Mucosa of descending colon (tissue), 3 donors: ENCODE measurements at regions not wholly inside any gene's neighbourhood (a gene's known extent, or its start where the extent isn't known, plus 50 kb on each side); places are given as distances from the start of the nearest gene placed in this dataset.

ENCODE experiments used
- ATAC-seq: fragments of 200-7000 bp; cut with Tn5 transposase; one replicate; pipeline ENCODE4 v1.9.1; 2020; ENCODE audit warnings: mild to moderate bottlenecking, moderate library complexity
- DNase-seq, 3 donors: peaks; one replicate each; pipeline ENCODE4 v3.0.0-alpha.2; 2020
- H3K36me3 ChIP-seq: fragments of 200-600 bp; one replicate; pipeline ENCODE4 v1.8.0; 2021; ENCODE audit warnings: low read depth, mild to moderate bottlenecking
- H3K4me1 ChIP-seq: fragments of 200-600 bp; one replicate; pipeline ENCODE4 v1.8.0; 2021; ENCODE audit warnings: low read depth, mild to moderate bottlenecking
- H3K4me3 ChIP-seq: fragments of 200-600 bp; one replicate; pipeline ENCODE4 v1.8.0; 2021; ENCODE audit warnings: mild to moderate bottlenecking
- H3K9me3 ChIP-seq: fragments of 200-600 bp; one replicate; pipeline ENCODE4 v1.8.0; 2021; ENCODE audit warnings: mild to moderate bottlenecking
- intact Hi-C, 2 donors: fragments of 100-400 bp; cut with DNase I in 1 of 2; cut with micrococcal nuclease in 1 of 2; formaldehyde crosslinking; loops; one replicate each; pipeline versions ENCODE4 v1.11.0 to v1.11.1; 2022; cut with DNase I, micrococcal nuclease
- TF ChIP-seq, protein P1 (sequence below): fragments of 200-600 bp; IDR thresholded peaks from one replicate; pipeline ENCODE4 v1.8.0; 2022; ENCODE audit warnings: antibody characterized with exemption, mild to moderate bottlenecking
- donor health status: DM: no; HTN: no; CAD: no; lungs with moderate emphysema.
- donor health status: DM: no; HTN: no; CAD: no.
- donor health status: DM: no; HTN: yes; CAD: no.

DNA sequence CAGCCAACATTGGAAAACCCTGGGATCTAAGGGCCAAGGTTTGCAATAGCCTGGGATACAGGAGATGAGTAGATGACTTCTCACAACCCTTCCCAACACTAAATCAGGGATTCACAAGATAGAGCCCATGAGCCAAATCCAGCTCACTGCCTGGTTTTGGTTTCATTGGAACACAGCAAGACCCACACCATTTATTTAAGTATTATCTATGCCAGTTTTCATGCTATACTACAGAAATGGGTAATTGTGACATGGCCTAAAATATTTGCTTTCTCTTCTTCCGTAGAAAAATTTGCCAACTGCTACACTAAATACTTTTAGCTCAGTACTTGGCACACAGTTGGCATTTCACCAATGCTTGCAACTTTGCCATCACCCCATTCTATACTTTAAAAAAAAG lies 132.0 kb upstream of the LMCD1 start:
- no peaks in the 10 kb centered on the region for H3K9me3 ChIP-seq
- DNase-seq = no peak
- no peaks in the 10 kb centered on the region for H3K36me3 ChIP-seq
- no peaks in the 10 kb centered on the region for H3K4me1 ChIP-seq
- TF ChIP-seq, protein P1, sequence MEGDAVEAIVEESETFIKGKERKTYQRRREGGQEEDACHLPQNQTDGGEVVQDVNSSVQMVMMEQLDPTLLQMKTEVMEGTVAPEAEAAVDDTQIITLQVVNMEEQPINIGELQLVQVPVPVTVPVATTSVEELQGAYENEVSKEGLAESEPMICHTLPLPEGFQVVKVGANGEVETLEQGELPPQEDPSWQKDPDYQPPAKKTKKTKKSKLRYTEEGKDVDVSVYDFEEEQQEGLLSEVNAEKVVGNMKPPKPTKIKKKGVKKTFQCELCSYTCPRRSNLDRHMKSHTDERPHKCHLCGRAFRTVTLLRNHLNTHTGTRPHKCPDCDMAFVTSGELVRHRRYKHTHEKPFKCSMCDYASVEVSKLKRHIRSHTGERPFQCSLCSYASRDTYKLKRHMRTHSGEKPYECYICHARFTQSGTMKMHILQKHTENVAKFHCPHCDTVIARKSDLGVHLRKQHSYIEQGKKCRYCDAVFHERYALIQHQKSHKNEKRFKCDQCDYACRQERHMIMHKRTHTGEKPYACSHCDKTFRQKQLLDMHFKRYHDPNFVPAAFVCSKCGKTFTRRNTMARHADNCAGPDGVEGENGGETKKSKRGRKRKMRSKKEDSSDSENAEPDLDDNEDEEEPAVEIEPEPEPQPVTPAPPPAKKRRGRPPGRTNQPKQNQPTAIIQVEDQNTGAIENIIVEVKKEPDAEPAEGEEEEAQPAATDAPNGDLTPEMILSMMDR = no peak
- intact Hi-C loops = no loop called here
- no peak overlapping the region for H3K4me3 ChIP-seq
- no peak for ATAC-seq

DNA sequence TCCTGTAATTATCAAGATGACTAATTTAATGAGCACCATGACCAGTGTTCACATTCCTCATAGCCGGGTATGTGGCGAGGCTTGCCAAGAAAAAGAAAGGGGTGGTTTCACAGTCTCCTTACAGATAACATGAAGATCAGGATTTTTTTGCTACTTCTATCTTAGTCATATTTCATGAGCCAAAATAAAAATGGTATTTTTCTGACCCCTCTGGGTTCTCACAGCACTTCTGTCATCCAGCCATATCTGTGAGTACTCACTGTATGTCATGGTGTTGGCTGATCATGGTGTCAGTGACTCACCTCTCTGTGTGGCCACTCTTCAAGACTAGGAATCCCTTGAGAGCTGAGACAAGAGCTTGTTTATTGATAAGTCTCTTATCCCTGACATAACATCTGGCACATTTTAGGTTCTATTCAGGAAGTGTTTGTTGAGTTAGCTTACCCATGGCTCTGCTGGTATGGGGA lies 130.5 kb upstream of the LMCD1 start:
- no peak overlapping the region for H3K4me3 ChIP-seq
- no peaks in the 10 kb centered on the region for H3K36me3 ChIP-seq
- DNase-seq (no peak), ATAC-seq (no peak)
- no peaks in the 10 kb centered on the region for H3K9me3 ChIP-seq
- intact Hi-C loops = no loop called here
- H3K4me1 ChIP-seq = no peaks in the 10 kb centered on the region
- TF ChIP-seq, protein P1 = no peak

DNA sequence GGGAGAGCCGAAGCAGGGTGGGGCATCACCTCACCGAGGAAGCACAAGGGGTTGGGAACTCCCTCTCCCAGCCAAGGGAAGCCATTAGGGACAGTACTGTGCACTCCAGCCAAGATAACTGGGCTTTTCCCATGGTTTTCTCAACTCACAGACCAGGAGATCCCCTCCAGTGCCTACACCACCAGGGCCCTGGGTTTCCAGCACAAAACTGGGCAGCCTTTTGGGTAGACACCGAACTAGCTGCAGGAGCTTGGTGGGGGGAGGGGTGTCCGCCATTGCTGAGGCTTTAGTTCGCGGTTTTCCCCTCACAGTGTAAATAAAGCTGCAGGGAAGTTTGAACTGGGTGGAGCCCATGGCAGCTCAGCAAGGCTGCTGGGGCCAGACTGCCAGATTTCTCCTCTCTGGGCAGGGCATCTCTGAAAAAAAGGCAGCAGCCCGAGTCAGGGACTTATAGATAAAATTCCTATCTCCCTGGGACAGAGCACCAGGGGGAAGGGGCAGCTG lies 129.6 kb upstream of the LMCD1 start:
- Histone ChIP-seq H3K4me3 (no peak overlapping the region), H3K36me3 (no peaks in the 10 kb centered on the region), H3K4me1 (no peaks in the 10 kb centered on the region), H3K9me3 (no peaks in the 10 kb centered on the region)
- TF ChIP-seq, protein P1 = no peak
- intact Hi-C loops = no loop called here
- ATAC-seq (no peak), DNase-seq (no peak)

DNA sequence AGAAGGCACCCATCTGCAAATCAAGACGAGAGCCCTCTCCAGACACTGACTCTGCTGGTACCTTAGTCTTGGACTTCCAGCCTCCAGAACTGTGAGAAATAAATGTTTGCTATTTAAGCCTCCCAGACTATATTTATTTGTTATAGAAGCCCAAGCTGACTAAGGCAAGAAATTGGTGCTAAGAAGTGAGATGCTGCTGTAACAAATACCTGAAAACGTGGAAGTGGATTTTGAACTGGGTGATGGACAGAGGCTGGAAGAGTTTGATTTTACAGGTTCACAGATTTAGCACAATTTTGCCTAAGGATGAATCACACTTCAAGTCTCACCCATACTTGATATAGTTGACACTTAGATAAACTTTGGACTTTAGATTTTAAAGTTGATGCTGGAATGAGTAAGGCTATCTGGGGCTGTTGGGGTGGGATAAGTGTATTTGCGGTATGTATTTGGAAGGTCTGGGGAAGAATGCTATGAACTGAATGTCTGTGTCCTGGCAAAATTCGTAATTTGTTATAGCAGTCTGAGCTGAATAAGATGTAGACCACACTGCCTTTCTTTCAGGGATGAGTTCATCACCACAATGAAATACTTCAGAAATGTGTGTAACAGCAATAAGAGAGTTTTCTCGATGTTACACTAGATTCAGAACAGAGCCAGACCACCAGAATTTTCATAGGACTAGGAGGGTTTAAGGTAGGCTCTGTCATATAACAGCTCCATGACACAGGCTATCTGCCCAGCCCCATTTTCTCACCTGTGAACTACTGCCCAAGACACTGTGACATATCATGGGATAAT lies 120.5 kb upstream of the LMCD1 start:
- DNase-seq = no peak
- H3K9me3 ChIP-seq = no peaks in the 10 kb centered on the region
- H3K4me3 ChIP-seq = no peak overlapping the region
- TF ChIP-seq, protein P1 = no peak
- ATAC-seq = no peak
- intact Hi-C loops = no loop called here
- H3K36me3 ChIP-seq = no peaks in the 10 kb centered on the region
- no peaks in the 10 kb centered on the region for H3K4me1 ChIP-seq

DNA sequence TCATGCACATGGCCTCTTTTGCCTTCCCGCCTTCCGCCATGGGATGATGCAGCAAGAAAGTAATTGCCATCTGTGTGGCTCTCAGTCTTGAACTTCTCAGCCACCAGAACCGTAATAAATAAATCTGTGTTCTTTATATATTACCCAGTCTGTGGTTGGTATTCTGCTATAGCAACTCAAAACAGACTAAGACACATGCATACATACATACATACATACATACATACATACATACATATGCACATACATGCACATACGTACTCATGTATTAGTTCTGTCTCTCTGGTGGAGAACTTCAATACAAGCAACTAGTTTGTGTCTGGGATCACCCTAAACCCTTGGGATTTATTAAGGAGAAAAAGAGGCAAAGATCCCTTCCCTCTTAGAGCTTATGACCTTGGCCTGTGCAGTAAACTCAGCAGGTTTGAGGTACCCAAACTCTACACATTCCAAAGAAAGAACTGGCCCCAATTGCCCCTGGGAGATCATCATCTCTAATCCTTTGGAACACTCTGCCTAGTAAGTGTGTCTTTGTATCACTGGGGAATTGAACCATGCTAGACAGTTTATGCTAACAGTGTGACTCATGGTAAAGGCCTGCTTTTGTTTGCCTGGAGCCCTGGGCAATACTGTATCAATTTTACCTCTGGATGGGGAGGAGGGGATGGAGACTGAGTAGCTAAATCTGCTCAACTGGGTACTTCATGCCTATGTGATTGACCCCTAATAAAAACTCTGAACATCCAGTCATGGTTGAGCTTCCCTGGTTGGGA lies 115.6 kb upstream of the LMCD1 start:
- intact Hi-C loops = no loop called here
- H3K4me1 ChIP-seq = no peaks in the 10 kb centered on the region
- TF ChIP-seq, protein P1 = no peak
- ATAC-seq (no peak), DNase-seq (no peak)
- H3K9me3 ChIP-seq = no peaks in the 10 kb centered on the region
- H3K4me3 ChIP-seq = no peak overlapping the region
- H3K36me3 ChIP-seq = no peaks in the 10 kb centered on the region
